Activated B cell treated with CpG ODN at 0.5 μM for 24 hours (primary cell): ENCODE measurements at regions not wholly inside any gene's neighbourhood (a gene's known extent, or its start where the extent isn't known, plus 50 kb on each side); places are given as distances from the start of the nearest gene placed in this dataset.

Experiments
- ATAC-seq: fragments of 200-7000 bp; cut with Tn5 transposase; one replicate; pipeline ENCODE4 v1.10.0; 2021; ENCODE audit warnings: low read depth, mild to moderate bottlenecking, moderate library complexity
- CTCF ChIA-PET: fragments of 350-600 bp; sonication (Branson Sonifier 250); formaldehyde crosslinking; loops from one replicate; lab custom pipeline; 2021; ENCODE audit warnings: antibody characterized with exemption; lab: Charles Lee
- POLR2A ChIA-PET: fragments of 350-600 bp; sonication (Branson Sonifier 250); formaldehyde crosslinking; loops from one replicate; lab custom pipeline; 2021; ENCODE audit warnings: antibody characterized with exemption; lab: Charles Lee
- DNase-seq: peaks from one replicate; pipeline ENCODE4 v3.0.0; 2022
- H3K27ac Mint-ChIP-seq: one replicate; pipeline ENCODE4 v1.8.0; 2020; ENCODE audit warnings: mixed read lengths
- H3K27me3 Mint-ChIP-seq: one replicate; pipeline ENCODE4 v1.8.0; 2021; ENCODE audit warnings: mixed read lengths
- H3K36me3 Mint-ChIP-seq: one replicate; pipeline ENCODE4 v1.8.0; 2021; ENCODE audit warnings: low read depth, mixed read lengths
- H3K4me1 Mint-ChIP-seq: one replicate; pipeline ENCODE4 v1.8.0; 2021; ENCODE audit warnings: mixed read lengths
- H3K4me3 Mint-ChIP-seq: one replicate; pipeline ENCODE4 v1.8.0; 2020; ENCODE audit warnings: mild to moderate bottlenecking, mixed read lengths
- H3K9me3 Mint-ChIP-seq: one replicate; pipeline ENCODE4 v1.8.0; 2020; ENCODE audit warnings: mixed read lengths
- CTCF ChIP-seq: fragments of 200-600 bp; IDR thresholded peaks from one replicate; pipeline ENCODE4 v1.8.0; 2022; ENCODE audit warnings: antibody characterized with exemption, mild to moderate bottlenecking
- intact Hi-C: fragments of 100-400 bp; cut with micrococcal nuclease; formaldehyde crosslinking; loops from one replicate; pipeline ENCODE4 v1.15.1; 2024

- ATAC-seq, result no peak
- H3K4me1 Mint-ChIP-seq, result no peaks in the 10 kb centered on the region
- no peaks in the 10 kb centered on the region for H3K36me3 Mint-ChIP-seq
- DNase-seq, result no peak
- TF ChIP-seq CTCF, result no peak
- H3K27ac Mint-ChIP-seq, result no peak overlapping the region
- ChIA-PET POLR2A (no interaction called here), CTCF (no interaction called here)
- intact Hi-C loops, result no loop called here
- no peak overlapping the region for H3K4me3 Mint-ChIP-seq
- no peaks in the 10 kb centered on the region for H3K9me3 Mint-ChIP-seq
- peaks cover 16% of the 10 kb centered on the region for H3K27me3 Mint-ChIP-seq
These were observed 75.0 kb downstream of the RWDD3 start for GRCh38 chr1:95309031-95309471.

GRCh38 chr1:95311014-95311413 lies 77.0 kb downstream of the RWDD3 start:
- Mint-ChIP-seq H3K4me1 (no peaks in the 10 kb centered on the region), H3K36me3 (no peaks in the 10 kb centered on the region), H3K9me3 (no peaks in the 10 kb centered on the region), H3K27me3 (peaks cover 9% of the 10 kb centered on the region), H3K27ac (no peak overlapping the region), H3K4me3 (no peak overlapping the region)
- TF ChIP-seq CTCF, result no peak
- ATAC-seq (no peak), DNase-seq (no peak)
- ChIA-PET POLR2A (no interaction called here), CTCF (no interaction called here)
- intact Hi-C loops, result no loop called here

- no peaks in the 10 kb centered on the region for H3K36me3 Mint-ChIP-seq
- DNase-seq, result no peak
- H3K27me3 Mint-ChIP-seq, result peaks cover 9% of the 10 kb centered on the region
- no peaks in the 10 kb centered on the region for H3K4me1 Mint-ChIP-seq
- H3K9me3 Mint-ChIP-seq, result no peaks in the 10 kb centered on the region
- H3K4me3 Mint-ChIP-seq, result no peak overlapping the region
- H3K27ac Mint-ChIP-seq, result no peak overlapping the region
- ATAC-seq, result no peak
- ChIA-PET POLR2A (no interaction called here), CTCF (no interaction called here)
- no peak for TF ChIP-seq CTCF
- intact Hi-C loops, result no loop called here
These were observed 77.8 kb downstream of the RWDD3 start for GRCh38 chr1:95311762-95312161.

GRCh38 chr1:95312181-95312580 lies 78.2 kb downstream of the RWDD3 start:
- no peak for ATAC-seq
- H3K36me3 Mint-ChIP-seq, result no peaks in the 10 kb centered on the region
- no peaks in the 10 kb centered on the region for H3K4me1 Mint-ChIP-seq
- ChIA-PET POLR2A (no interaction called here), CTCF (no interaction called here)
- no peak for DNase-seq
- H3K27ac Mint-ChIP-seq, result no peak overlapping the region
- H3K4me3 Mint-ChIP-seq, result no peak overlapping the region
- H3K9me3 Mint-ChIP-seq, result no peaks in the 10 kb centered on the region
- intact Hi-C loops, result no loop called here
- H3K27me3 Mint-ChIP-seq, result peaks cover 8% of the 10 kb centered on the region
- no peak for TF ChIP-seq CTCF

- Mint-ChIP-seq H3K27ac (no peak overlapping the region), H3K27me3 (peaks cover 3% of the 10 kb centered on the region), H3K4me1 (no peaks in the 10 kb centered on the region), H3K4me3 (no peak overlapping the region), H3K9me3 (no peaks in the 10 kb centered on the region), H3K36me3 (no peaks in the 10 kb centered on the region)
- CTCF ChIA-PET, result no interaction called here
- POLR2A ChIA-PET, result no interaction called here
- DNase-seq, result no peak
- no peak for TF ChIP-seq CTCF
- no peak for ATAC-seq
- intact Hi-C loops, result no loop called here
These were observed 79.5 kb downstream of the RWDD3 start for GRCh38 chr1:95313527-95313926.
